Neuronal stem cell (in vitro differentiated cells): ENCODE measurements at regions not wholly inside any gene's neighbourhood (a gene's known extent, or its start where the extent isn't known, plus 50 kb on each side); places are given as distances from the start of the nearest gene placed in this dataset.

ENCODE experiments used
- DNase-seq: peaks from one replicate; pipeline ENCODE4 v3.0.0-alpha.2; 2013; ENCODE audit warnings: low spot score
- H2AFZ ChIP-seq: one replicate; pipeline ENCODE4 v1.6.1; 2013; ENCODE audit warnings: mild to moderate bottlenecking, low read length, inconsistent platforms
- H2AK5ac ChIP-seq: 2 replicates; pipeline ENCODE4 v1.6.1; 2013; ENCODE audit warnings: low read depth, mild to moderate bottlenecking, inconsistent platforms, low read length, moderate library complexity, mixed read lengths
- H2BK120ac ChIP-seq: 2 replicates; pipeline ENCODE4 v1.6.1; 2013; ENCODE audit warnings: low read depth, mild to moderate bottlenecking, inconsistent platforms, low read length, moderate library complexity, mixed read lengths
- H2BK12ac ChIP-seq: one replicate; pipeline ENCODE4 v1.6.1; 2013; ENCODE audit warnings: low read length, inconsistent platforms
- H2BK15ac ChIP-seq: 2 replicates; pipeline ENCODE4 v1.6.1; 2013; ENCODE audit warnings: mild to moderate bottlenecking, low read length, inconsistent platforms, mixed read lengths
- H2BK5ac ChIP-seq: one replicate; pipeline ENCODE4 v1.6.1; 2013; ENCODE audit warnings: inconsistent platforms, mild to moderate bottlenecking, low read length, moderate library complexity
- H3K14ac ChIP-seq: one replicate; pipeline ENCODE4 v1.6.1; 2013; ENCODE audit warnings: low read length, inconsistent platforms
- H3K18ac ChIP-seq: 2 replicates; pipeline ENCODE4 v1.6.1; 2013; ENCODE audit warnings: low read length, inconsistent platforms
- H3K23ac ChIP-seq: 2 replicates; pipeline ENCODE4 v1.6.1; 2013; ENCODE audit warnings: low read depth, mild to moderate bottlenecking, mixed read lengths, low read length, inconsistent platforms; ENCODE audit not compliant: poor library complexity
- H3K27ac ChIP-seq: replicated peaks from 3 replicates; pipeline ENCODE4 v1.5.1; 2013; ENCODE audit warnings: low read length, inconsistent platforms
- H3K27me3 ChIP-seq, 3 experiments: 2 replicates each; pipeline ENCODE4 v1.6.1; 2013; ENCODE audit warnings: low read length in 3 of 3, mild to moderate bottlenecking in 2 of 3, inconsistent platforms in 1 of 3, low read depth in 1 of 3, mixed read lengths in 1 of 3, moderate library complexity in 1 of 3; ENCODE audit not compliant: control insufficient read depth in 3 of 3, insufficient read depth in 3 of 3
- H3K36me3 ChIP-seq, 2 donors: replicated peaks in 1 of 2; 2 replicates each; pipeline ENCODE4 v1.6.1; 2013; ENCODE audit warnings: low read length in 2 of 2; ENCODE audit not compliant: control insufficient read depth in 2 of 2, insufficient read depth in 2 of 2
- H3K4ac ChIP-seq: 2 replicates; pipeline ENCODE4 v1.6.1; 2013; ENCODE audit warnings: inconsistent platforms, mild to moderate bottlenecking, low read length, moderate library complexity
- H3K4me1 ChIP-seq, 2 donors: 1 replicate in 1 of 2; 2 replicates in 1 of 2; pipeline ENCODE4 v1.6.1; 2013; ENCODE audit warnings: low read length in 2 of 2, low read depth in 1 of 2; ENCODE audit not compliant: control insufficient read depth in 2 of 2, insufficient read depth in 1 of 2
- H3K4me2 ChIP-seq: one replicate; pipeline ENCODE4 v1.6.1; 2013; ENCODE audit warnings: mild to moderate bottlenecking, low read length, inconsistent platforms; ENCODE audit not compliant: insufficient read depth, poor library complexity, severe bottlenecking
- H3K4me3 ChIP-seq, 2 donors: 2 replicates each; pipeline ENCODE4 v1.5.1; 2013; ENCODE audit warnings: low read length in 2 of 2, mild to moderate bottlenecking in 2 of 2, inconsistent platforms in 1 of 2, moderate library complexity in 1 of 2
- H3K79me1 ChIP-seq: one replicate; pipeline ENCODE4 v1.6.1; 2013; ENCODE audit warnings: low read depth, mild to moderate bottlenecking, inconsistent platforms, low read length, moderate library complexity
- H3K9ac ChIP-seq: one replicate; pipeline ENCODE4 v1.6.1; 2013; ENCODE audit warnings: mild to moderate bottlenecking, low read depth, low read length, inconsistent platforms; ENCODE audit not compliant: poor library complexity
- H3K9me3 ChIP-seq, 2 donors: replicated peaks in 1 of 2; 2 replicates each; pipeline versions ENCODE3 to v1.6.1; 2013; ENCODE audit warnings: low read length in 2 of 2, mild to moderate bottlenecking in 2 of 2, inconsistent platforms in 1 of 2, low read depth in 1 of 2, mixed read lengths in 1 of 2, moderate library complexity in 1 of 2; ENCODE audit not compliant: control insufficient read depth in 2 of 2, insufficient read depth in 1 of 2
- H4K8ac ChIP-seq: one replicate; pipeline ENCODE4 v1.6.1; 2013; ENCODE audit warnings: low read depth, mild to moderate bottlenecking, inconsistent platforms, low read length, moderate library complexity
- H4K91ac ChIP-seq: one replicate; pipeline ENCODE4 v1.6.1; 2013; ENCODE audit warnings: low read length, low read depth, mild to moderate bottlenecking, inconsistent platforms; ENCODE audit not compliant: poor library complexity
- WGBS, 2 donors: extraction: QIAGEN DNeasy Blood & Tissue Kit; methylation state at CpG; one replicate each; pipeline ENCODE4 v1.1.7; 2013; ENCODE audit warnings: missing lambda C conversion rate in 2 of 2, mixed read lengths in 1 of 2; ENCODE audit not compliant: insufficient read length in 2 of 2, insufficient replicate concordance in 1 of 2; ENCODE audit errors: extremely low coverage in 2 of 2; 5-methylcytosine and 5-hydroxymethylcytosine counted together

DNA sequence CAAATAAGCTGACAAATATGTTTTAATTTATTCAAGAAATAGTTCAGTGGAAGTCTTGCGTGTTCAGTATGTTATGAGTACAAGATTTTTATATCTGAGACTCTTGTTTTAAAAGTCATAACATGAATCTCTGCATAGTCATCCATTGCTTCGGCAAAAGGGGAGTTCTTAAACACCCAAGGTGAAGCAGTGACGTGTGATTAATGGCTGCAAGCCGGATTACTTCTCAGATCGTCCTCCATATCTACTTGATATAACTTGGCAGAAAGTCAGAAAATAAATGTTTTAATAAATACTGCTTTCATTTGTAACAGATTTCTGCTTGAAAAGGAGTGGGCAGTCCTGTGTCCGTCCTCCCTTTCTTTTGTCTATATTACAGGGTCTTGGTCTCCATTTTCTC, 64.6 kb upstream of the IL15 start:
- WGBS, 2 donors = no CpG with 5 or more reads among the region's 6 CpGs
- Histone ChIP-seq H3K9me3 (no peaks in the 10 kb centered on the region), H3K9ac (no peak overlapping the region), H3K14ac (no peak overlapping the region), H3K23ac (no peak overlapping the region), H2BK5ac (no peak overlapping the region), H3K4ac (no peak overlapping the region), H4K8ac (no peak overlapping the region), H2BK15ac (no peak overlapping the region), H3K4me2 (no peak overlapping the region), H2AFZ (no peak overlapping the region), H3K27ac (no peak overlapping the region), H2BK120ac (no peak overlapping the region), H3K4me3 (no peak overlapping the region), H2AK5ac (no peak overlapping the region), H3K36me3 (no peaks in the 10 kb centered on the region), H3K79me1 (no peaks in the 10 kb centered on the region), H4K91ac (no peak overlapping the region), H3K4me1 (no peaks in the 10 kb centered on the region), H3K18ac (no peak overlapping the region), H3K27me3 (no peaks in the 10 kb centered on the region), H2BK12ac (no peak overlapping the region)
- DNase-seq = no peak

DNA sequence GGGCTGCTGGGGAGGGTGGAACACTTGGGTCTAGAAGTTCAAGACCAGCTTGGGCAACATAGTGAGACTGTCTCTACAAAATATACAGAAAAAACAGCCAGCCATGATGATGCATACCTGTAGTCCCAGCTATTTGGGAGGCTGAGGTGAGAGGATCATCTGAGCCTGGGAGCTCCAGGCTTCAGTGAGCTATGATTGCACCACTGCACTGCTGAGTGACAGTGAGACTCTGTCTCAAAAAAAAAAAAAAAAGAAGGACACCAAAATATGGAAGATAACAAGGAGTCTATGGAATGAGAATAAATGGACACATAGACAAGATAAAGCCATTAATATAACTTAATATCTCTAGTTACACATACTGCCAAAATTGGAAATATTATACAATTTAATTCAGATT, 62.7 kb upstream of the IL15 start:
- Histone ChIP-seq H2AK5ac (no peak overlapping the region), H3K4me1 (no peaks in the 10 kb centered on the region), H3K18ac (no peak overlapping the region), H3K4me3 (no peak overlapping the region), H3K14ac (no peak overlapping the region), H3K4me2 (no peak overlapping the region), H3K27ac (no peak overlapping the region), H2BK5ac (no peak overlapping the region), H3K4ac (no peak overlapping the region), H4K91ac (no peak overlapping the region), H3K79me1 (no peaks in the 10 kb centered on the region), H3K9ac (no peak overlapping the region), H3K27me3 (no peaks in the 10 kb centered on the region), H3K9me3 (no peaks in the 10 kb centered on the region), H2BK120ac (no peak overlapping the region), H3K23ac (no peak overlapping the region), H2BK15ac (no peak overlapping the region), H2BK12ac (no peak overlapping the region), H2AFZ (no peak overlapping the region), H4K8ac (no peak overlapping the region), H3K36me3 (no peaks in the 10 kb centered on the region)
- DNase-seq = no peak

DNA sequence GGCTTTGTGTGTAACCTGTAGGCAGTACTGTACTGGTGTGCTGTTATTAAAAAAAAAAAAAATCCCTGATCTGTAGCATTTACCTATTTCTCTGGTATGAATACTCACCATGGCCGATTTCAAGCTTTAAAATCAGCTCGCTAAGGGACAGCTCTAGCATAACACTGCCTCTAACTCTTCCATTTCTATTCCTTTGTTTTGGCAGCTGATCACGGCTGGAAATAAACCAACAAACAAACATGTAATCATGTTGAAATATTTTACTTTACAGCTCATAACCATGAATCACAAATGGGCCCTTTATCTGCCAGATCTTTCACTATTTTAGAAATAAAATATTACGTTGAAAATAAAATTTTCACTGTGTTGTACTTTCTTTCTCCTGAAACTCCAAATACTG, 60.5 kb upstream of the IL15 start:
- Histone ChIP-seq H3K14ac (no peak overlapping the region), H4K8ac (no peak overlapping the region), H2BK5ac (no peak overlapping the region), H3K27ac (no peak overlapping the region), H3K9ac (no peak overlapping the region), H2AFZ (no peak overlapping the region), H3K79me1 (no peaks in the 10 kb centered on the region), H3K23ac (no peak overlapping the region), H3K4me2 (no peak overlapping the region), H3K27me3 (no peaks in the 10 kb centered on the region), H3K4me3 (no peak overlapping the region), H2BK12ac (no peak overlapping the region), H2BK120ac (no peak overlapping the region), H3K18ac (no peak overlapping the region), H3K36me3 (no peaks in the 10 kb centered on the region), H3K4ac (no peak overlapping the region), H3K9me3 (no peaks in the 10 kb centered on the region), H2AK5ac (no peak overlapping the region), H2BK15ac (no peak overlapping the region), H4K91ac (no peak overlapping the region), H3K4me1 (no peaks in the 10 kb centered on the region)
- WGBS, 2 donors = no CpG with 5 or more reads among the region's 4 CpGs
- DNase-seq = no peak

DNA sequence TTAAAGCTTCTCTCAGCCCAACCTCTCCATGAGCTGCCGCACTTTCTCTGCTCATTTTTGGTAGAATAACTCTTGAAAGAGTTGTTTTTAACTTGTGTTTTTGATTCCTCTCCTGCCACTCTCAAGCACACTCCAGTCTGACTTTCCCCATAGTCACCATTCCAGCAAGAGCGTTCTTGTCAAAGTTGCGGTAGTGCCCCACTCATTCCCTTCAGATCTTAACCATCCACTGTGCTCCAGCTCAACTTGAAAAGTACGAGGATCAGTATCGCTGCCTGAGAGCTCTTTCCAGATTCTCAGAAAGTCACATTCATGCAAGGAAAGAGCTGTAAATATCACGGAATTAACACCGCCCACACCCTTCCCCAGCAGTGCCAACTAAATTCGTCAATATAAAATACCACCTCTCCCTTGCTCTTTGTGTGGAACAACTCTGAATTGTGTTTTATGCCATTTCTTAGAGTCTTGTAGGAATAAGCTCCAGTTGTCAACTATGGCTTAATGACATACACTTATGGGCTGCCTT, 59.7 kb upstream of the IL15 start:
- H3K9me3 ChIP-seq = no peaks in the 10 kb centered on the region
- H3K23ac ChIP-seq = no peak overlapping the region
- H3K36me3 ChIP-seq = no peaks in the 10 kb centered on the region
- H3K4me3 ChIP-seq = no peak overlapping the region
- no peak overlapping the region for H2AFZ ChIP-seq
- no peak overlapping the region for H3K27ac ChIP-seq
- no peak overlapping the region for H3K14ac ChIP-seq
- H3K9ac ChIP-seq = no peak overlapping the region
- H2BK5ac ChIP-seq = no peak overlapping the region
- no peaks in the 10 kb centered on the region for H3K4me1 ChIP-seq
- no peak overlapping the region for H3K18ac ChIP-seq
- no peak overlapping the region for H2BK12ac ChIP-seq
- no peaks in the 10 kb centered on the region for H3K27me3 ChIP-seq
- WGBS, 2 donors = no CpG with 5 or more reads among the region's 8 CpGs
- no peak overlapping the region for H4K91ac ChIP-seq
- H3K4me2 ChIP-seq = no peak overlapping the region
- H4K8ac ChIP-seq = no peak overlapping the region
- H2AK5ac ChIP-seq = no peak overlapping the region
- H3K4ac ChIP-seq = no peak overlapping the region
- no peak for DNase-seq
- H2BK15ac ChIP-seq = no peak overlapping the region
- no peaks in the 10 kb centered on the region for H3K79me1 ChIP-seq
- no peak overlapping the region for H2BK120ac ChIP-seq
